ENCODE measurements at regions not wholly inside any gene's neighbourhood (a gene's known extent, or its start where the extent isn't known, plus 50 kb on each side); places are given as distances from the start of the nearest gene placed in this dataset.

- no peak for TF ChIP-seq CTCF (IDR thresholded peaks at IDR 0.05; ENCODE audit: insufficient read depth, low read length, poor library complexity, severe bottlenecking)
- Histone ChIP-seq H3K27me3 (ENCODE audit: control insufficient read depth, insufficient read depth, low read length) (no peaks in the 10 kb centered on the region), H3K4me3 (ENCODE audit: low read depth, low read length) (no peak overlapping the region), H3K36me3 (ENCODE audit: control insufficient read depth, insufficient read depth, low read length) (no peaks in the 10 kb centered on the region)
- DNase-seq (ENCODE audit: low read depth): no peak
These were observed 66.0 kb upstream of the IRF2 start for GRCh38 chr4:184540307-184540706.

GRCh38 chr4:184538023-184538599 is 63.8 kb upstream of the IRF2 start:
- peak; percentile 48 for DNase-seq (ENCODE audit: low read depth)
- peak; percentile 64 for TF ChIP-seq CTCF (IDR thresholded peaks at IDR 0.05; ENCODE audit: insufficient read depth, low read length, poor library complexity, severe bottlenecking)
- Histone ChIP-seq H3K4me3 (ENCODE audit: low read depth, low read length) (peak overlapping the region; percentile 54), H3K36me3 (ENCODE audit: control insufficient read depth, insufficient read depth, low read length) (no peaks in the 10 kb centered on the region), H3K27me3 (ENCODE audit: control insufficient read depth, insufficient read depth, low read length) (no peaks in the 10 kb centered on the region)

GRCh38 chr4:184537269-184538022 is 63.1 kb upstream of the IRF2 start:
- peak; percentile 82 for DNase-seq (ENCODE audit: low read depth)
- Histone ChIP-seq H3K4me3 (ENCODE audit: low read depth, low read length) (peak overlapping the region; percentile 54), H3K36me3 (ENCODE audit: control insufficient read depth, insufficient read depth, low read length) (no peaks in the 10 kb centered on the region), H3K27me3 (ENCODE audit: control insufficient read depth, insufficient read depth, low read length) (no peaks in the 10 kb centered on the region)
- no peak for TF ChIP-seq CTCF (IDR thresholded peaks at IDR 0.05; ENCODE audit: insufficient read depth, low read length, poor library complexity, severe bottlenecking)

- no peak for DNase-seq (ENCODE audit: low read depth)
- no peaks in the 10 kb centered on the region for H3K27me3 ChIP-seq (ENCODE audit: control insufficient read depth, insufficient read depth, low read length)
- TF ChIP-seq CTCF (IDR thresholded peaks at IDR 0.05; ENCODE audit: insufficient read depth, low read length, poor library complexity, severe bottlenecking): no peak
- no peaks in the 10 kb centered on the region for H3K36me3 ChIP-seq (ENCODE audit: control insufficient read depth, insufficient read depth, low read length)
- H3K4me3 ChIP-seq (ENCODE audit: low read depth, low read length): peak overlapping the region; percentile 54
These were observed 62.5 kb upstream of the IRF2 start for GRCh38 chr4:184536881-184537248.

- Histone ChIP-seq H3K36me3 (ENCODE audit: control insufficient read depth, insufficient read depth, low read length) (no peaks in the 10 kb centered on the region), H3K4me3 (ENCODE audit: low read depth, low read length) (peak overlapping the region; percentile 54), H3K27me3 (ENCODE audit: control insufficient read depth, insufficient read depth, low read length) (no peaks in the 10 kb centered on the region)
- TF ChIP-seq CTCF (IDR thresholded peaks at IDR 0.05; ENCODE audit: insufficient read depth, low read length, poor library complexity, severe bottlenecking): no peak
- DNase-seq (ENCODE audit: low read depth): no peak
These were observed 61.9 kb upstream of the IRF2 start for GRCh38 chr4:184536065-184536880.
